Left hindlimb (tissue), 1 donor: ENCODE measurements at regions not wholly inside any gene's neighbourhood (a gene's known extent, or its start where the extent isn't known, plus 50 kb on each side); places are given as distances from the start of the nearest gene placed in this dataset.
"Not testable (repeated sequence)": the region's sequence is repeated elsewhere in the genome, so short reads cannot be mapped to it uniquely, and the experiment has no call there.

Source experiments
- DNase-seq: peaks from one replicate; pipeline ENCODE4 v3.0.0-alpha.2; 2018

DNA sequence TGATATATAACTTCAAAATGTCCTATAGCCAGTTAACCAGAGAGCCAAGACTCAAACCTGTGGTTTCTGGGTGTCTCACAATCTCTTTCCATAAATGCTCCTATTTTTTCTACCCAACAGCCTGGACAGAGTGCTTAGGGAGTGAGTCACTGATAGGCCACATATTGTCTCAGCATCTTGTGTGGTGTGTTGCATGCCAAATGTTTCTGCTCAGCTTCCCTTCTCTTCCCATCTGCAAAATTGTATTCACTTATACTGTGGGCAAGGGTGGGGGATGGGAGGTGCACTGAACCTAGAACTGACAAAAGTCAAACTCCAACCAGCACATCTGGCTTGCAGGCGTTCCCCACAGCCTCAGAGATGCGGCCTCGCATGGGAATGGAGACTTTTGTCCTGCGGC lies 123.3 kb downstream of the KCNA5 start:
- no peak for DNase-seq

DNA sequence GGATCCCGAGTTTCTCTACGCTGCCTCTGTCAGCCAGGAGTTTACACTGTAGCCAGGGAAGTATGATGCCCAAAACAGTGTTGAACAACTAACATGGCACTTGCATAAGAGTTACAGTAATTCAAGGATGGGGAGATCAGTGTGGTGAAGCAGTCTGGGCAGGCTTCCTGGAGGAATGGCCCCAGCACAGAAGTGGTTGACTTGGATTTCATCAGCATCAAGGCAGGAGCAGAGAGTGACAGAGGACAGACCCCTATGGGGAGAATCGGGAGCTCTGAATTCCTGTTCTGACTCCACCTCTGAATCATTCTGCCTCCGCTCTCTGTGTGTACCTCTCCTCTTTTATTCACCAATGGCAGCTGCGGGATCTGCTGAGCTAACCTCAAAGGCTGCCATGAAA lies 124.5 kb downstream of the KCNA5 start:
- no peak for DNase-seq

DNA sequence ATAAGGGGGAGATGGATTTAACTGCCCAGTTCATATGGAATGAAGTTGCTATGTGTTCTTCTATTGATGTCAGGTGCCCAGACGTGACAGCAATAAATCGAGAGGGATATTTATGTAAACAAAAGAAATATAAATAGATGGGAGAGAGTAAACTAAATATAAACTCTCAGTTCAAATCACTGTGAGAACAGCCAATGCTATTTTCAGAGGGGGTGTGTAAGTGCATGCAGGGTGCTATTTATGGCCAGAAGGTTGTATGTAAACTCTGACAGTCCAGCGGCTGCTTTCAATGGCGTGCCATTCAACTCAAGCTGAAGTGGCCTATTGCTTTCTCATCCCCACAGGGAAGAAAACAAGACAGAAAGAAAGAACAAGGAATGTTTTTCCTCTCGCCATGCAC lies 127.2 kb downstream of the KCNA5 start:
- no peak for DNase-seq

DNA sequence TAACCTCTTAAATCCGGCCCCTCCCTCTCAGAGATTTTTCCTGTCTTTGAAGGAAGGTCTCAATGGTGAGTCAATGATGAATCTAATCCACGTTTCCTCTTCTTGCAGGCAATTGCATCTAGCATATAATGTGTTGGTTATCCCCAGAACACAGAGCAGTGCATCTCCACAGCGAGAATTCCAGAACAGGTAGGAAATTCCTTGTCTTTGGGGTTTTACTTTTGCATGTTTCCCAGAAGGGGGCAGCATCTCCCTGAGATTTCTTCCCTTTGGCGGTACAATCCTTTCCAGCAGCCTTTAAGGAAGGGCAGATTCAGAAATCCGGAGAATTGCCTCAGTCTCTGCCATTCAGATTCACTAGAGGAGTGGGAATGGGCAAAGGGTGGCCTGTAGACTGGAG lies 128.0 kb downstream of the KCNA5 start:
- DNase-seq, result no peak

DNA sequence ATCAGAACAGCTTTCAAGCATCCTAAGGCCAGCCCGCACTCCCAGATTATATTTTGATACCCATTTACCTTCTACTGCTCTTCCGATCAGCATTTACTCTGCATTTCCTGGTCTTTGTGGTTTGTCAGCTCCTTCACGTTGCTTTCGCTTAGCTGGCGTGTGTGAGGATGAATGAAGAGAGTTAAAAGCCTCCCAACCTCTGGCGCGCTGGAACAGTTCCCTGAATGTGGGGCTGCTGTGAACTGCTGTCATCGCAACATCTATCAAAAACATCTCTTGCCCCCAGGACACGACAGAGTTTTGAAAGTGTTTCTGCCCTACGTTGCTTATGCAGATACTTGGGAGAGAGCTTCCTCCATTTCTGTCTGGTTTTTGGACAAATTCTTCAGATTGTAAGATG lies 129.2 kb downstream of the KCNA5 start:
- DNase-seq, result no peak

DNA sequence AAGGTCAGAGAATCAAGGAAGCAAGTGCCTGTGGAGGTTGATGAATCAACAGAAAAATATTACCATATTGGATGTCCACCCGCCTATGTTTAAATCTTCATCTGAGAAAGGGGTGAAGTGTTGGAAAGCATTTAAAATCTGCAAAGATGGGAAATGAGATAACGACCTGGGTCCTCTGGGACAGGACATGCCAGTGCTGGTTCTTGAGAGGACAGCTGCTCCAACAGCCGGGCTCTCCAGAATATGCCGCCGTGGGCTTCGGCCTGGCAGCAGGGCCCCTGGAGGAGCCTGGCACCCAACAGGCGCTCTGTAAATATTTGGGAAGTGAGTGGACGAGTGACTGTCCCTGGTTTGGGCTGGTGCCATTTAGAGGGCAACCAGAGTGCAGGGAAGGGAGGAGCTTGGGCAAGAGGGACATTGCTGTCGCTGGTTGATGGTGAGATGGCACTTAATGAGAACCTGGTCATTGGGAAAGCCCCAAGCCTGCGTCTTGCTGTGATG lies 129.9 kb downstream of the KCNA5 start:
- no peak for DNase-seq

DNA sequence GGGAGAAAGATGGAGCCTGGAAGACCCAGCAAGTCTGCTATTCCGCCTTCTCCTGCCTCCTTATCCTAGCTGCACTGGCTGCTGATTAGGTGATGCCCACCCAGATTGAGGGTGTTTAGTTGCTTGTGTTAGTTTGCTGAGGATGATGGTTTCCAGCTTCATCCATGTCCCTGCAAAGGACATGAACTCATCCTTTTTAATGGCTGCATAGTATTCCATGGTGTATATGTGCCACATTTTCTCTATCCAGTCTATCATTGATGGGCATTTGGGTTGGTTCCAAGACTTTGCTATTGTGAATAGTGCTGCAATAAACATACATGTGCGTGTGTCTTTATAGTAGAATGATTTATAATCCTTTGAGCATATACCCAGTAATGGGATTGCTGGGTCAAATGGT lies 131.7 kb downstream of the KCNA5 start:
- not testable (repeated sequence) for DNase-seq

DNA sequence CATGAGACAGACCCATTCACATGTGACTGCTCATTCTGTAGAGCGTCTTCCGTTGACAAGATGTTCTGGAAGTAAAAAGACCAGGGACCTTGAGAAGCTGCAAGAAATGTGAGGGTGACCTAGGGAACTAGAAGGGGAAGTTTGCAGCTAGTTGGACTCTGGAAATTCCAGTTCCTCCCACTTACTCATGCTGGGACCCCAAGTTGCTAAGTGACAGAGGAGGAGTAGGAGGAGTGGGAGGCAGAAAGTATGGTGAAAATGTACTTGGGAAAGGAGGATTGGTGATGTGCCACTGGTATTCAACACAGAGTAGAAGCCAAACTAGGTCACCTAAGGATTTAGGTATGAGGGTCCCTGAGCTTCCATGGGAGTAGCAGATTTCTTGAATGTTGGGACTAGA lies 132.4 kb downstream of the KCNA5 start:
- DNase-seq, result no peak

DNA sequence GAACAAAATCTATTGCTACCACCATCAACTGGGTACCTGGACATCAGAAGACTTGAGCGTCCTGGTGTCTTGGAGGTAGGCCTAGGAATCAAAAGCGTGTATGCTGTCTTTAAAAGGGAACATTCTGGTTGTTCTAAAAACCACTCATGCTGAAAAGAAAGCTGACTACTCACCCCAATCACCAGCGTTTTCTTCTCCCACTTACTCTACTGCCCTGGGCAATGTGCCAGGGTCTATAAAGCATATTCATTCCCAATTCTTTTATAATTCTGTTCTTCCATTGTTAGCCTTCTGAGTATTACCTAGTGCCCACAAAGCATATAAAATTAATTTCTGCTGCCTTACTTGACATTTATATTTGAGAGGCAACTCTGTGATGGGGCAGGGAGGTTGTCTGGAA lies 133.4 kb downstream of the KCNA5 start:
- no peak for DNase-seq

DNA sequence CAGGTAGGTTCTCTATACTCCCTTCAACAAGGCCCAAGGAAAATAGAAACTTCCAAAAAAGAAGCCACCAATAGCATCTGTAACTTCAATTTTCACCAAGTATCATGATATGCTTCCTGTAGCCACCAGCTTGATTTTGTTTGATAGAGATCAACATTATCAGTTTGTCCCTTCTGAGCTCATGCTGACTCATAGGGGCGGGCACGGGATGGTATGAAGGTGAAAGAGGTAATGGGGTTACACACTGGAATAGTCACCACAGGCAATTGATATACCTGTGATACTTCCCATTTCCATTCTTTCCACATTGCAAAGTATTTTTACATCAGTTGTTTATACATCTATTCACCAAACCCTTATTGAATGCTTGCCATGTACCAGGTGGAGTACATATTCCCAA lies 134.1 kb downstream of the KCNA5 start:
- DNase-seq, result no peak

DNA sequence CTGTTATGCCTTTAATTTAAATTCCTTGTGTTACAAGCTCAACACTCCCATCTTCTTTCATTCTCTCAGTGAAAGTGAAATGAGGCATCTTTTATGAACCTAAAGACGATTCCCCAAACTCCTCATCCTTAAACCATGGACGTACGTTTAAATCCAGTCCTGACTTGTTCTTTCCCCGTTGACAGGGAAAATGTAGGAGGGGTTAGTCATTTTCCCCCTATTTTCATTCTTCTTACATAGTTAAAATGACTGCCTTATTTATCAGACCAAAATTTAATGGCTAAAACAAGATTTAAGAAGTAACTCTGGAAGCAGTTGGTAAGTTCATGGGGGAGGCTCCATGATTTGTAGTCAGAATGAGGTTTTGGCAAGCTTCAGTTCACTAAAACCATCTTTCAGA lies 134.9 kb downstream of the KCNA5 start:
- no peak for DNase-seq

DNA sequence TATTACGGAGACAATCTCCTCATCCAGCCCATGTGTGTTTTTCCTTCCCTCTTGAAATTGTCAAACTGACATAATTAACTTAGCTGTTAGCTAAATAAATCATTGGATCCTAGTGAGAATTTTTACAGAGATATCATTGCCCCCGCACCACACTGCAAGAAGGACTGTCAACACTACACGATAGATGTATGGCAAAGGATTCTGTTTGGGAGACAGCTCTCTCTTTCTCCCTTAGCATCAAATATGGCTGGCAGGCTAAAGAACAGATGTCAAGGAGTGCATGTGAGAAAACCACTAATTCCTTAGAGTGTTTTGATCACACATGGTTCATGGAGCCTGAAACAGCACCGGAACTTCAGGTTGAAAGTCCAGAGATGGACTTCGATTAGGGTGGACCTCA lies 136.8 kb downstream of the KCNA5 start:
- no peak for DNase-seq

DNA sequence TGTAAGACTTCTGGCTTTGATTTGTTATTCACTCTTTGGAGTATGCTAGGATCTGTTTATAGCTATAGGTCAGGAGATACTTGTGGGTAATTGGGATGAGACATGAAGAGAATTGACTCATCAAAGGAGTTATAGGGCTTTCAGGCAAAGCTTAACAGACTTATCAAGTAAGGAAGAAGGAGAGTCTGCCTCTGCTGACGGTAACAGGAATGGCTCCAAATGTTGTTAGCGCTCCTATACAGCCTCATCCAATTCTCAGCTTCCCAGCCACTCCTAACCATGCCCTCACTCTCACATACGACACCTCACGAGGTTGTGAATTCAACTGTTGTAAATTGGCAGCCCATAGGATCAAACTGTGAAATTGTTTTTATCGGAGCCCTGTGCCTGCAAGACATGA lies 140.5 kb downstream of the KCNA5 start:
- no peak for DNase-seq

DNA sequence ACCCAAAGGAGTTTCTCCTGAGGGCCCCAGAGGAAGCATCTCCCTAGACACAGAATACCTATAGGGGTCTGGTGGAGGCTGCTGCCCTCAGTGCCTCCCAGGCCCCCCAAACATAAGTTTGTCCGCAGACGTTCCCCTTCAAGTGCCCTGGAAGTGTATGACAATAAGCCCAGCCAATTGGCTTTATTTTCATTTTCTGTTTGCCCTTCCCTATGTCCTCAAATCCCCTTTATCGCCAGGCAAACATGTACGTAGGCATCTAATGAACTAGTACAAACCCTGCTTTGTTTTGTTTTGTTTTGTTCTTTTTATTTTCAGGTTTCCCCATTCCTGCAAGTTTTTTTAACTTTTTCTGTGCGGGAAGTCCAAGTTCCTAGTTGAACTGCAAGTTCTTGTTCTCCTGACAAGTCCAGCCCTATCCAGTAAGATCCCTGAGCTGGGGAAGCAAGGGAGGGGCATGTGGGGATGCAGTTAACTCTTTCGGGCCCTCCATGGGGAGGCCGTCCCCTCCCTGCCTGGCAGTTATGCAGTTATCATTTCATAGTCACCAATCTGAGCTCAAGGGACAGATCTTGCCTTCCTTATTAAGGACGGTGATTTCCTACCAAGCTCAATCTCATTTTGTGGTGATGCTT lies 141.9 kb downstream of the KCNA5 start:
- DNase-seq, result no peak

DNA sequence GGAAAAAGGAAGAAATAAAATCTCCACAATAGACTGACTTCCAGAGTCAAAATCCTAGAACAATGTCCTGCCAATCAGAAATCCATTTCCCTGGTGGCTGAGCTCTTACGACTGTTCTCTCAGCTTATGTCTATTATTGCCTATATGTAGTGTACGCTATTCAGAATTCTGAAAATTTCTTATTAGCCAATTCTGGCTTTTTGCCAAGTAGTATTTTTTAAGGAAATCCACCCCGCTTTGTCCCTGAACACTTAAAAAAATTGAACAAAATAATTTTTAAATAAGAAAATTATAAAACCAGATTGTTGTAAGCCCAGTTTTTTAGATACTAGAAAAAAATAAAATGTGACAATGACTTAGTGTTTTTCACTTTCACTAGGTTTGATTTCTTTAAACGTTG lies 143.0 kb downstream of the KCNA5 start:
- DNase-seq, result no peak

DNA sequence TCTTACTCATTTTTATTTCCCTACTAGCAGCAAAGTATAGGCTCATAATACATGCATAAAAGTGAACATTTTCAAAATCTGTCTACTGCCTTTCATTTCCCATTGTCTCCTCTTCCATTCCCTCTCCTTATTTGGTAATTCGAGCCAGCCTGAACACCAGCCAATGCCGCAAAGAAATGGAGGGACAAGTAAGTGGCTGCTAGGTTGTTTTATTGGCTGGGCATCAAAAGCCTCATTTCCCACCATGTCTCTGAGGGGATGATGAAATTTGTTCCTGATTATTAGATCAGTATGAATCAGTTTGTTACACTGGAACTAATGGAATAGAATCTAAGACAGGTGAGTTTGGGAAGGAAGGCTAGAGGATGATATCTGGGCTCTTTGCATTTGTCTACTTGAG lies 143.5 kb downstream of the KCNA5 start:
- no peak for DNase-seq

DNA sequence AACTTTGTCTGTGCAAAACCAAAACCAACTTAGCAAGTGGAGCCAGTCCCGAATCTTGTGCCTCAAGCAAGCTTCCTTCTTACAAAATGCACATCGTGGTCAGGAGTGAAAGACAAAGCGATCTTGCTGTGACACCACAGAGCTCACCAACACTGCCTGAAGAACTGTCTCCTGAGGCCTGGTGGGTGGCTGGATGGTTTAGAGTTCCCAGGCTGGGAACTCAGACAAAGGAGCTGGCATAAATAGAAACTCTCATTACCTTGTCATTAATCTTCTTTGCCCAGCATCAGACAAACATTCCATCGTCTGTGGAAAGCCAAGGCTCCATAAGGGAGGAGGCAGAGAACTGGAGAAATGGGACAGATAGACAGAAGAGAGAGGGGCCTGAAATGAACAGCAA lies 144.8 kb downstream of the KCNA5 start:
- DNase-seq, result no peak

DNA sequence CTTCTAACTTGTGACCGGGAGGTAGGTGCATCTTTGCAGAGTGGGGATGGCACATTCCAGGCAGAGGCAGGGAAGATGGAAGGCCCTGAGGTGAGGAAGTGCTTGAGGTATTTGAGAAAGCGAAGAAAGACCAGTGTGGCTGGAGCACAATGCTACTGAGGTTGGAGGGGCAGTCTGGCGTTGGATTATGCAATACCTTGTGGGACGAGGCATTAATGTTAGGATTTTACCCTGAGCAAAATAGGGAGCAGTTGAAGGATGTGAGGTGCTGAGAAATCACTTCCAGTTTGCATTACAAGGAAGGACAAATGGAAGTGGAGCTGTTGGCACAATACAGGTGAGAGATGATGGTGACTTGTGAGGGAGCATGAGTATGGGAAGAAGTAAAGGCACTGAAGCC lies 145.5 kb downstream of the KCNA5 start:
- DNase-seq, result no peak

DNA sequence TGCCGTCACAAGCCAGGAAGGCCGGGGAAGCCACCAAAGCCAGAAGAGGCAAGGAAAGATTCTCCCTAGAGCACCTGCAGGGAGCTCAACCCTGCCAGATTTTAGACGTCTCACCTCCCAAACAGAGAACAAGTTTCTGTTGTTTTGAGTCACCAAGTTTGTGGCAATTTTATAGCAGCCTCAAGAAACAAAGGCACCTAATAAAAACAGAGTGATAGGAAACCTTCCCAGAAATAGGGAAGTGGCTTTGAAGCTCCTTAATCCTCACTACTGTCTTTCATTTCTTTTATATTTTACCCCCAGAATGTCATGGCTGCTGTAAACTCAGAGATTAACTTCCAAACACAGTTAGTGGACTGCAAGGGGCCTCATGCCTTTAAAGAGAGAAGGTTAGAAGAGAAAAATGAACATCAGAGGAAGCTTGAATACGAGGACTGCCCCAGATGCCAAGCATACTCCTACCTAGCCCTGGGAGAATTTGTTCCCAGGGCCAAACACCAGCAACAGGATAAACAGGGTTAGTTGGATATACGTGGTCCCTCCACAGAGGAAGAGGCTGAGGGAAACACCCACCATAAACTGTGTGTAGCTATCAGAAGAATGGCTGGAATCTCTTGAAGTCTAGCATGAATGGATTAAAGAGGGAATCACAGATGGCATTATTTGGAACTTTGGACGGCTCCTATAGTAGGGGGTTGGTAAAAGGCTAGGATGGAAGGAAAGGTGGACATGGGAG lies 148.3 kb downstream of the KCNA5 start:
- no peak for DNase-seq

DNA sequence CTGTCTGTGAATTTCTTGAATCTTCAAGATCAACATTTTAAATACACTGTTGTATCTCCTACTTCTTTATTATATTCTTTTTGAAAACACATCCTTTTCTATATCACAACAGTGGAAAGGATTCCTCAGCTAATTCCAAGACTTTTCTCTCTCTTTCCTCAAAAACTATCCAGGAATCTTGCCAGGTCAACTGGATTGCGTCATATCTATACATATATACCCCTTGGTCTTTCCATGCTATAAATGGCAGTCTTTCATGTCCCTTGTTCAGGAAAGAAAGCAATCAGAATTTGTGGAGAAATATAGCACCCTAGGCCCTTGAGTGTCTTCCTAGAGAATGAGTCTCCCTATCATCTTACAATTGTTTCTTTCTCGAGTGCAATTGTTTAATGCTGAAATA lies 149.0 kb downstream of the KCNA5 start:
- no peak for DNase-seq

DNA sequence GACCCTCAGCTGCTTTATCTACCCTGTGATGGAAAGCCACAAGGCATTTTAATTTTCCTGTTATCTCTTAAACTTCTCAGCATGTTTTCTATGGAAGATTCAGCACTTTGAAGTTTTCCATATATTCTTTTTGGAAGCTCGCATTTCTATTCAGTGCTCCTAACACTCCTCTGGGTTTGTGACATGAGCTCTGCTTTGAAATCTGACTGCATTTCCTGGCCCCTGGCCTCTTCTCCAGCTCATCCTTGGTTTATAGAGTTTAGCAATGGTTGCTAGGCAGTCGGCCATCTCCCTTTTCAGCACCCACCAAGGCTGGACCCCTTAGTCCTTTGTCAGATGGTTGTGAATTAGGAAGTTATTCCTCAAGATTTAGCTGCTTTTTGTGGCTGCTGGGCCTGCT lies 150.6 kb downstream of the KCNA5 start:
- no peak for DNase-seq

DNA sequence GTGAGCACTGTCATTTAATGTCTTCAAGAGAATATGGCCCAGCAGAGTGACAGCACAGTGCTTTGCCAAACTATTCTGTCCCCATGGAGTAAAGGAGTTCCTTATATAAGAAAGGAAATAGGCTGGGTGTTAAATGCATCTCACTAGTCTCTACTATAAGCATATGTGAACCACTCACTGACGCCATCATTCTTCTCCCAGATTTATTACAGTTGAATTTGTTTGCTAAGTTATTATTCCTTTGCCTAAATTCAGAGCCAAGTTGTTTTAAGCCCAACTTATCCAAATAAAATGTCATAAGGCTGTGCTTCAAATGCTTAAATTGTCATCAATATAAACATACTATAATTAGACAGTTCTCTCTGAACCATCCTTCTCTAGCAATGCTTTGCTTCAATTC lies 151.6 kb downstream of the KCNA5 start:
- DNase-seq, result no peak

DNA sequence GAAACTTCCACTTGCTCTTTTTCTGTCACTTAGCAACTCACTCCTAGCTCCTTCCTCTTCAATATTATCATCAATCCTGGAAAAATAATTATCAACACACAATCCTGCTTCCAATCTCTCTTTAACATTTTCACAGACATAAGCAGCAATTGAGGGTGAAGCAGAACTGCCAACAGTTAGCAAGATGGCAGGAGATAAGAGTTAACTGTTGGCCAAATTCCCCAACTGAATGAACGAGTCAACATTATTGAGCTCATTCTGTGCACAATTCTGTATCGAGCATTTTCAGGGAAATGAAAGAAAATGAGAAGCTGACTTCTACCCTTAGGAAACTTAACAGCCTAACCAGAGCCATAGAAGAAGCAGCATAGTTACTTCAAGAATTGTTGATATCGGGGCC lies 152.0 kb downstream of the KCNA5 start:
- DNase-seq, result no peak

DNA sequence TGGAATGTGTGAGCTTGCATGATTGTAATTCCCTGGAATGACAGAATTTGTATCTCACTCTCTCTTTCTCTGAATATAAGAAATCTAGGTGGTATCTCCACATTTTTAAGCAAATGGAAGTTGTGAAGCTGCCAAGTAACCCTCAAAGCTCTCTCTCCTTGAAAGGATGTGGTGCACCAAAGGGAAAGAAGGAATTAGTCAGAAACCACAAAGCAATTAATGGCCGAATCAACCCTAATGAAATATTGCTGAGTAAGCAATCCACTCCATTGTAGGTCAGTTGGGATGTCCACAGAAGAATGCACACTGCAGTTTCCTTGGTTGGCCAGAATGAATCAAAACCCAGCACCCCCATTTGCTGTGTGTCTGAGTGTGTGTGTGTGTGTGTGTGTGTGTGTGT lies 153.5 kb downstream of the KCNA5 start:
- no peak for DNase-seq

DNA sequence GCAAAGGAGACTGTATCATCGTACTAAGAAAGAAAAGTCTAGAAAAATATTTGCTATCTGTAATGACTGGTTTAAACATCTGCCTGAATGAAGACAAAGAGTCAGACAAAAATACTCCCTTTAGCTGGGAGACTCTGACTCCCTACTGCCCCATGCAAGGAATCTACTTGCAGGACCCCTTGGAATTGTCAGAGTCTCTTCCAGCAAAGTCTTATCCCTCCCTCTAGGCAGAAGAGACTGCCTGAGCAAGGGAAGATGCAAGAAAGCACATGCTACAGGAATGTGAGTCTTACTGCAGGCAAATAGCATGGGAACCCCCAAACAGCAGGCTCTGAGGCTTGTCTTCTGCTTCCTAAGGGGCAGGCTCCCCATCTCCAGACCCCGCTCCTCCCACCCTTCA lies 154.0 kb downstream of the KCNA5 start:
- DNase-seq, result no peak
